ENCODE measurements at regions not wholly inside any gene's neighbourhood (a gene's known extent, or its start where the extent isn't known, plus 50 kb on each side); places are given as distances from the start of the nearest gene placed in this dataset.
"Not testable (repeated sequence)": the region's sequence is repeated elsewhere in the genome, so short reads cannot be mapped to it uniquely, and the experiment has no call there.

GRCh38 chr4:91758487-91758886, 545.3 kb upstream of the GRID2 start:
- TF ChIP-seq, protein P1, sequence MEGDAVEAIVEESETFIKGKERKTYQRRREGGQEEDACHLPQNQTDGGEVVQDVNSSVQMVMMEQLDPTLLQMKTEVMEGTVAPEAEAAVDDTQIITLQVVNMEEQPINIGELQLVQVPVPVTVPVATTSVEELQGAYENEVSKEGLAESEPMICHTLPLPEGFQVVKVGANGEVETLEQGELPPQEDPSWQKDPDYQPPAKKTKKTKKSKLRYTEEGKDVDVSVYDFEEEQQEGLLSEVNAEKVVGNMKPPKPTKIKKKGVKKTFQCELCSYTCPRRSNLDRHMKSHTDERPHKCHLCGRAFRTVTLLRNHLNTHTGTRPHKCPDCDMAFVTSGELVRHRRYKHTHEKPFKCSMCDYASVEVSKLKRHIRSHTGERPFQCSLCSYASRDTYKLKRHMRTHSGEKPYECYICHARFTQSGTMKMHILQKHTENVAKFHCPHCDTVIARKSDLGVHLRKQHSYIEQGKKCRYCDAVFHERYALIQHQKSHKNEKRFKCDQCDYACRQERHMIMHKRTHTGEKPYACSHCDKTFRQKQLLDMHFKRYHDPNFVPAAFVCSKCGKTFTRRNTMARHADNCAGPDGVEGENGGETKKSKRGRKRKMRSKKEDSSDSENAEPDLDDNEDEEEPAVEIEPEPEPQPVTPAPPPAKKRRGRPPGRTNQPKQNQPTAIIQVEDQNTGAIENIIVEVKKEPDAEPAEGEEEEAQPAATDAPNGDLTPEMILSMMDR (IDR thresholded peaks at IDR 0.05) = no peak
- ATAC-seq = no peak
- H3K4me3 Mint-ChIP-seq = no peak overlapping the region
- no peaks in the 10 kb centered on the region for H3K27me3 Mint-ChIP-seq
- H3K4me1 Mint-ChIP-seq (ENCODE audit: low read depth) = no peaks in the 10 kb centered on the region
- H3K27ac Mint-ChIP-seq = no peak overlapping the region
- H3K9me3 Mint-ChIP-seq = peaks cover 2% of the 10 kb centered on the region
- DNase-seq = no peak
- POLR2A ChIA-PET = no interaction called here
- no peaks in the 10 kb centered on the region for H3K36me3 Mint-ChIP-seq (ENCODE audit: low read depth)
- CTCF ChIA-PET = no interaction called here
- intact Hi-C loops (cut with micrococcal nuclease) = no loop called here

DNA sequence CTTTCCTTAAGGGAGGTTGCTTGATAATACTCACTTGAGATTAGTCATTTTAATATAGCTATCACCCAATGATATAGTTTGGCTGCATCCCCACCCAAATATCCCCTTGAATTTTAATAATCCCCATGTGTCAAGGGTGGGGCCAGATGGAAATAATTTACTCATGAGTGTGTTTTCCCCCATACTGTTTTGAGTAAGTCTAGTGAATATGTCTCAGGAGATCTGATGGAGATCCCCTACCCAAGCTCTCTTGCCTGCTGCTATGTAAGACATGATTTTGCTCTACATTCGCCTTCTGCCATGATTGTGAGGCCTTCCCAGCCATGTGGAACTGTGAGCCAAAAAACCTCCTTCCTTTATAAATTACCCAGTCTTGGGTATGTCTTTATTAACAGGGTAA, 539.7 kb upstream of the GRID2 start:
- Mint-ChIP-seq H3K27ac (no peak overlapping the region), H3K9me3 (peaks cover 4% of the 10 kb centered on the region), H3K4me3 (no peak overlapping the region), H3K36me3 (ENCODE audit: low read depth) (no peaks in the 10 kb centered on the region), H3K27me3 (no peaks in the 10 kb centered on the region), H3K4me1 (ENCODE audit: low read depth) (no peaks in the 10 kb centered on the region)
- no peak for ATAC-seq
- no peak for DNase-seq
- POLR2A ChIA-PET = no interaction called here
- TF ChIP-seq, protein P1 (IDR thresholded peaks at IDR 0.05) = no peak
- CTCF ChIA-PET = no interaction called here
- intact Hi-C loops (cut with micrococcal nuclease) = no loop called here

- Mint-ChIP-seq H3K27me3 (no peaks in the 10 kb centered on the region), H3K36me3 (ENCODE audit: low read depth) (no peaks in the 10 kb centered on the region), H3K4me1 (ENCODE audit: low read depth) (no peaks in the 10 kb centered on the region), H3K9me3 (peaks cover 10% of the 10 kb centered on the region), H3K27ac (no peak overlapping the region), H3K4me3 (no peak overlapping the region)
- no peak for DNase-seq
- intact Hi-C loops (cut with micrococcal nuclease) = no loop called here
- ChIA-PET POLR2A (no interaction called here), CTCF (no interaction called here)
- no peak for ATAC-seq
- TF ChIP-seq, protein P1 (IDR thresholded peaks at IDR 0.05) = no peak
These were observed 533.9 kb upstream of the GRID2 start for GRCh38 chr4:91769912-91770311.

GRCh38 chr4:91791631-91792030, 512.1 kb upstream of the GRID2 start:
- H3K4me1 Mint-ChIP-seq (ENCODE audit: low read depth); H3K27ac Mint-ChIP-seq; H3K4me3 Mint-ChIP-seq; intact Hi-C loops (cut with micrococcal nuclease); POLR2A ChIA-PET; H3K27me3 Mint-ChIP-seq; CTCF ChIA-PET; ATAC-seq; DNase-seq; H3K36me3 Mint-ChIP-seq (ENCODE audit: low read depth); H3K9me3 Mint-ChIP-seq: not testable (repeated sequence)

GRCh38 chr4:91795947-91796346, 507.8 kb upstream of the GRID2 start:
- POLR2A ChIA-PET = no interaction called here
- Mint-ChIP-seq H3K4me3 (no peak overlapping the region), H3K9me3 (peaks cover 9% of the 10 kb centered on the region)

More at GRCh38 chr4:91795947-91796346, 507.8 kb upstream of the GRID2 start:
- TF ChIP-seq, protein P1 (IDR thresholded peaks at IDR 0.05) = no peak
- no peaks in the 10 kb centered on the region for H3K4me1 Mint-ChIP-seq (ENCODE audit: low read depth)
- DNase-seq (no peak), ATAC-seq (no peak)
- no peak overlapping the region for H3K27ac Mint-ChIP-seq
- no peaks in the 10 kb centered on the region for H3K36me3 Mint-ChIP-seq (ENCODE audit: low read depth)
- H3K27me3 Mint-ChIP-seq = no peaks in the 10 kb centered on the region
- CTCF ChIA-PET = no interaction called here
- intact Hi-C loops (cut with micrococcal nuclease) = no loop called here
